Smooth muscle cell (in vitro differentiated cells): ENCODE measurements at regions not wholly inside any gene's neighbourhood (a gene's known extent, or its start where the extent isn't known, plus 50 kb on each side); places are given as distances from the start of the nearest gene placed in this dataset.
"Not testable (repeated sequence)": the region's sequence is repeated elsewhere in the genome, so short reads cannot be mapped to it uniquely, and the experiment has no call there.

Source experiments
- DNase-seq: peaks from one replicate; lab custom pipeline; 2025; ENCODE audit not compliant: unreplicated experiment; lab: John Stamatoyannopoulos, UW
- H2AFZ ChIP-seq: fragments of 200-600 bp; sonication (generic); 2 replicates; pipeline ENCODE4 v1.6.0; 2016; ENCODE audit warnings: antibody characterized with exemption, low read depth, mild to moderate bottlenecking
- H3F3A ChIP-seq: fragments of 200-600 bp; sonication (generic); 2 replicates; pipeline ENCODE4 v1.6.0; 2017; ENCODE audit warnings: antibody characterized with exemption, low read depth
- H3K27ac ChIP-seq: fragments of 200-600 bp; sonication (generic); 2 replicates; pipeline ENCODE4 v1.5.1; 2016; ENCODE audit warnings: low read depth, mild to moderate bottlenecking
- H3K27me3 ChIP-seq: fragments of 200-600 bp; sonication (generic); 2 replicates; pipeline ENCODE4 v1.6.1; 2016; ENCODE audit warnings: low read depth, mild to moderate bottlenecking
- H3K36me3 ChIP-seq: fragments of 200-600 bp; sonication (generic); 2 replicates; pipeline ENCODE4 v1.5.1; 2016; ENCODE audit warnings: low read depth
- H3K4me1 ChIP-seq: fragments of 200-600 bp; sonication (generic); 2 replicates; pipeline ENCODE4 v1.5.1; 2016; ENCODE audit warnings: low read depth
- H3K4me2 ChIP-seq: fragments of 200-600 bp; sonication (generic); 2 replicates; pipeline ENCODE4 v1.6.0; 2016; ENCODE audit warnings: mild to moderate bottlenecking
- H3K4me3 ChIP-seq: fragments of 200-600 bp; sonication (generic); 2 replicates; pipeline ENCODE4 v1.5.1; 2016; ENCODE audit warnings: mild to moderate bottlenecking
- H3K79me2 ChIP-seq: fragments of 200-600 bp; sonication (generic); 2 replicates; pipeline ENCODE4 v1.6.0; 2016; ENCODE audit warnings: low read depth, mild to moderate bottlenecking
- H3K9ac ChIP-seq: fragments of 200-600 bp; sonication (generic); 2 replicates; pipeline ENCODE4 v1.6.0; 2016; ENCODE audit warnings: low read depth
- H3K9me3 ChIP-seq: fragments of 200-600 bp; sonication (generic); replicated peaks from 2 replicates; pipeline ENCODE4 v1.5.1; 2016; ENCODE audit warnings: low read depth
- H4K20me1 ChIP-seq: fragments of 200-600 bp; sonication (generic); 2 replicates; pipeline ENCODE4 v1.6.0; 2016; ENCODE audit warnings: low read depth
- WGBS: methylation state at CpG from one replicate; pipeline ENCODE4 v1.1.7; 2016; ENCODE audit warnings: low lambda C conversion rate; 5-methylcytosine and 5-hydroxymethylcytosine counted together
- TF ChIP-seq, protein P1 (sequence below): fragments of 200-600 bp; sonication (generic); IDR thresholded peaks from 2 replicates; pipeline ENCODE4 v1.5.1; 2017; ENCODE audit warnings: borderline replicate concordance, mild to moderate bottlenecking, antibody characterized with exemption; ENCODE audit not compliant: insufficient read depth, poor library complexity, severe bottlenecking

DNA sequence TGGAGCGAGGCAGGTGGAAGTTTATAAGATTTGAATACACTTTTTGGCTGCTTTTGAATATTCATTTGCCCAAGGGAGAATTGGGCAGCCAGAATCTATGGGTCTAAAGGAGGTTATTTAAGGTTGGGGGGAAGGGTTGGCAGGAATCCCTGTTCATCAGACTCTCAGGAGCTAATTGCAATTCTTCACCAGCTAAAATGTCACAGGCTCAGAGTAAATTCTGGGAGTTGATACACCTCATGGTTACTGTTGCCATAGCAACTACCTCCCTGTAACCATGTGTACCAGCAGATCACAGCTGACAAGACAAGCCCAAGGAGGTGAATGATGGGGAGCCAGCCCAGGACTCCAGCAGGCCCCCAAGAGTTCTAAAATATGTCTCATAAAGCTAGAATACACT lies 75.5 kb downstream of the CAMK2N1 start:
- H3K79me2 ChIP-seq: no peaks in the 10 kb centered on the region
- 96% methylated on average over 1 of the region's 1 CpG for WGBS
- no peak overlapping the region for H2AFZ ChIP-seq
- peaks cover 6% of the 10 kb centered on the region for H3K4me1 ChIP-seq
- H3K9ac ChIP-seq: no peak overlapping the region
- no peaks in the 10 kb centered on the region for H3K36me3 ChIP-seq
- H3F3A ChIP-seq: no peaks in the 10 kb centered on the region
- H4K20me1 ChIP-seq: no peaks in the 10 kb centered on the region
- no peak overlapping the region for H3K4me3 ChIP-seq
- no peak for DNase-seq
- H3K27me3 ChIP-seq: peaks cover 3% of the 10 kb centered on the region
- H3K4me2 ChIP-seq: peak overlapping the region; percentile 40
- TF ChIP-seq, protein P1, sequence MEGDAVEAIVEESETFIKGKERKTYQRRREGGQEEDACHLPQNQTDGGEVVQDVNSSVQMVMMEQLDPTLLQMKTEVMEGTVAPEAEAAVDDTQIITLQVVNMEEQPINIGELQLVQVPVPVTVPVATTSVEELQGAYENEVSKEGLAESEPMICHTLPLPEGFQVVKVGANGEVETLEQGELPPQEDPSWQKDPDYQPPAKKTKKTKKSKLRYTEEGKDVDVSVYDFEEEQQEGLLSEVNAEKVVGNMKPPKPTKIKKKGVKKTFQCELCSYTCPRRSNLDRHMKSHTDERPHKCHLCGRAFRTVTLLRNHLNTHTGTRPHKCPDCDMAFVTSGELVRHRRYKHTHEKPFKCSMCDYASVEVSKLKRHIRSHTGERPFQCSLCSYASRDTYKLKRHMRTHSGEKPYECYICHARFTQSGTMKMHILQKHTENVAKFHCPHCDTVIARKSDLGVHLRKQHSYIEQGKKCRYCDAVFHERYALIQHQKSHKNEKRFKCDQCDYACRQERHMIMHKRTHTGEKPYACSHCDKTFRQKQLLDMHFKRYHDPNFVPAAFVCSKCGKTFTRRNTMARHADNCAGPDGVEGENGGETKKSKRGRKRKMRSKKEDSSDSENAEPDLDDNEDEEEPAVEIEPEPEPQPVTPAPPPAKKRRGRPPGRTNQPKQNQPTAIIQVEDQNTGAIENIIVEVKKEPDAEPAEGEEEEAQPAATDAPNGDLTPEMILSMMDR: no peak
- H3K9me3 ChIP-seq: no peaks in the 10 kb centered on the region
- peak overlapping the region; percentile 35 for H3K27ac ChIP-seq

DNA sequence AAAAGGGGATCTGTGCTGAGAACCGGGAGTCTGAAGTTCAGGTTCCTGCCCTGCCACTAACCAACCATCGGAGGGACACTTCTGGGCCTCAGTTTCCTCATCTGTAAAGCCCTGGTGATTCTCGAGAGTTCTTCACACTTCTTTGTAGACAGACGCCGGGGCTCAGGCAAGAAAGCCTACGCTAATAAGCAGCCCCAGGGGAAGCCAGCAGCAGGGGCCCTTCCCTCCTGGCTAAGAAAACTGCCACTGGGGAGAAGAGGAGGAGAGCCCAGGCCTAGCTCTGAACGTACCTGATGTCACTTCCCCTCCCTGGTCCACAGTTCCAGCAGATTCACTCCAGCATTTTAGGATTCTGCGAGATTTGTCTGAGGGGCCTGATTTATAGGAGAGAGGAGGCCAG lies 76.0 kb downstream of the CAMK2N1 start:
- Histone ChIP-seq H3K9me3 (no peaks in the 10 kb centered on the region), H3K4me2 (no peak overlapping the region), H4K20me1 (no peaks in the 10 kb centered on the region), H3K9ac (no peak overlapping the region), H3K4me1 (peaks cover 6% of the 10 kb centered on the region), H3K27ac (no peak overlapping the region), H2AFZ (no peak overlapping the region), H3K36me3 (no peaks in the 10 kb centered on the region), H3K4me3 (no peak overlapping the region), H3F3A (no peaks in the 10 kb centered on the region), H3K79me2 (no peaks in the 10 kb centered on the region), H3K27me3 (peaks cover 9% of the 10 kb centered on the region)
- WGBS: 72% methylated on average over 8 of the region's 8 CpGs
- TF ChIP-seq, protein P1: no peak
- DNase-seq: no peak

DNA sequence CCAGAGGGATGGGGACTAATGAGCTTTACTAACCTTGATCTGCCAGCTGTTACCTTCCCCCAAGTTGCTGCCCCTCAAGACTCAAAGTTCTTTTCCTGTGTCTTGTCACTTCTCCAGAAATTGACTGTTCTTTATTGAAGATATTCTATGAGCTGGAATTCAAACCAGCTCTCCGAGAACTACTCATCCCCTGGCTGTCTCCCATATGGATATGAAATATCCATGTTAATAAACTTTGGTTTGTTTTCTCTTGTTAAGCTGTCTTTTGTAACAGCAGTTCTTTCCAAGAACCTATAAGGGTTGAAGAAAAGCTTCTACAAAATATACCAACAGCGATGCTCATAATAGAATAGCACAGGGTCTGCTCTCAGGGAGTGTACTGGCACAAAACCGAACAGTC lies 77.0 kb downstream of the CAMK2N1 start:
- no peaks in the 10 kb centered on the region for H3F3A ChIP-seq
- no peak overlapping the region for H3K4me2 ChIP-seq
- no peak overlapping the region for H2AFZ ChIP-seq
- TF ChIP-seq, protein P1: no peak
- H3K36me3 ChIP-seq: no peaks in the 10 kb centered on the region
- peaks cover 6% of the 10 kb centered on the region for H3K4me1 ChIP-seq
- WGBS: 94% methylated on average over 3 of the region's 3 CpGs
- no peak overlapping the region for H3K4me3 ChIP-seq
- no peaks in the 10 kb centered on the region for H4K20me1 ChIP-seq
- H3K79me2 ChIP-seq: no peaks in the 10 kb centered on the region
- peaks cover 17% of the 10 kb centered on the region for H3K27me3 ChIP-seq
- no peak overlapping the region for H3K9ac ChIP-seq
- H3K27ac ChIP-seq: no peak overlapping the region
- DNase-seq: no peak
- no peaks in the 10 kb centered on the region for H3K9me3 ChIP-seq

DNA sequence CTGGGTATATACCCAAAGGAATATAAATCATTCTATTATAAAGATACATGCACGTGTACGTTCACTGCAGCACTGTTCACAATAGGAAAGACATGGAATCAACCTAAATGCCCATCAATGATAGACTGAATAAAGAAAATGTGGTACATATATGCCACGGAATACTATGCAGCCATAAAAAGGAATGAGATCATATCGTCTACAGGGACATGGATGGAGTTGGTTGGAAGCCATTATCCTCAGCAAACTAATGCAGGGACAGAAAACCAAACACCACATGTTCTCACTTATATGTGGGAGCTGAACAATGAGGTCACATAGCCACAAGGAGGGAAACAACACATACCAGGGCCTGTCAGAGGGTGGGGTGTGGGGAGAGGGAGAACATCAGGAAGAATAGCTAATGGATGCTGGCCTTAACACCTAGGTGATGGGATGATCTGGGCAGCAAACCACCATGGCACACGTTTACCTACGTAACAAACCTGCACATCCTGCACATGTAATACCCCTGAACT lies 77.8 kb downstream of the CAMK2N1 start:
- H3K9me3 ChIP-seq, H3F3A ChIP-seq, H3K4me2 ChIP-seq, H3K9ac ChIP-seq, H2AFZ ChIP-seq, H3K79me2 ChIP-seq, DNase-seq, H3K4me1 ChIP-seq, H3K36me3 ChIP-seq, H3K27ac ChIP-seq, H4K20me1 ChIP-seq, H3K4me3 ChIP-seq: not testable (repeated sequence)
- WGBS: 73% methylated on average over 6 of the region's 6 CpGs
- peaks cover 25% of the 10 kb centered on the region for H3K27me3 ChIP-seq
